HepG2 (cell line): ENCODE measurements at regions not wholly inside any gene's neighbourhood (a gene's known extent, or its start where the extent isn't known, plus 50 kb on each side); places are given as distances from the start of the nearest gene placed in this dataset.

Experiments
- ATAC-seq: fragments of 200-7000 bp; cut with Tn5 transposase; 3 replicates; pipeline ENCODE4 v1.9.1; 2020; ENCODE audit warnings: mild to moderate bottlenecking, moderate library complexity
- BruUV-seq: library from RNA; stranded (reverse); fragments of 400-500 nt; replicated peaks from 2 replicates; lab custom pipeline; 2021; lab: Mats Ljungman, UMichigan
- CTCF ChIA-PET: fragments of 300-600 bp; formaldehyde crosslinking; extraction: SDS; loops from one replicate; lab custom pipeline; 2021; ENCODE audit warnings: low total read pairs, inconsistent platforms, low intra/inter-chr PET ratio; lab: Yijun Ruan, JAX
- POLR2A ChIA-PET: fragments of 350-600 bp; sonication (Branson Sonifier 250); formaldehyde crosslinking; loops from one replicate; lab custom pipeline; 2020; ENCODE audit warnings: antibody characterized with exemption, inconsistent platforms; lab: Yijun Ruan, JAX
- DNase-seq: peaks from one replicate; pipeline ENCODE4 v3.0.0-alpha.2; 2015; ENCODE audit warnings: low spot score
- FAIRE-seq: peaks from 3 replicates; lab custom pipeline; 2011; peaks lifted over from hg19 to GRCh38; lab: Jason Lieb, UNC
- H2AFZ ChIP-seq: one replicate; pipeline ENCODE4 v1.6.1; 2011; ENCODE audit warnings: low read length, inconsistent platforms
- H3K27ac ChIP-seq: fragments of 300-600 bp; 3 replicates; pipeline ENCODE4 v1.8.0; 2011; ENCODE audit warnings: mixed run types, mild to moderate bottlenecking, mixed read lengths, low read length, inconsistent platforms; ENCODE audit not compliant: insufficient read depth; ENCODE audit errors: extremely low read length
- H3K27me3 ChIP-seq, 2 experiments: fragments of 200-600 bp in 1 of 2; 2 replicates in 1 of 2; 3 replicates in 1 of 2; pipeline versions ENCODE4 v1.6.0 to v1.8.0; 2011; ENCODE audit warnings: low read length in 2 of 2, mild to moderate bottlenecking in 2 of 2, moderate library complexity in 2 of 2, inconsistent platforms in 1 of 2; ENCODE audit not compliant: insufficient read depth in 2 of 2, control insufficient read depth in 1 of 2
- H3K36me3 ChIP-seq, 2 experiments: fragments of 200-600 bp in 1 of 2; replicated peaks in 1 of 2; 2 replicates in 1 of 2; 3 replicates in 1 of 2; pipeline versions ENCODE4 v1.5.1 to v1.8.0; 2011; ENCODE audit warnings: low read length in 2 of 2, inconsistent platforms in 1 of 2; ENCODE audit not compliant: insufficient read depth in 2 of 2, control insufficient read depth in 1 of 2
- H3K4me1 ChIP-seq: 2 replicates; pipeline ENCODE4 v1.5.1; 2012; ENCODE audit warnings: low read length, inconsistent platforms; ENCODE audit not compliant: insufficient read depth
- H3K4me2 ChIP-seq: 2 replicates; pipeline ENCODE4 v1.6.0; 2011; ENCODE audit warnings: low read depth, low read length, inconsistent platforms
- H3K4me3 ChIP-seq, 3 experiments: fragments of 200-600 bp in 1 of 3; sonication (generic), shearing (Covaris generic) in 1 of 3; replicated peaks in 1 of 3; 2 replicates each; pipeline ENCODE4 v1.5.1; 2011 to 2016; ENCODE audit warnings: low read length in 3 of 3, inconsistent platforms in 2 of 3, low read depth in 2 of 3, mild to moderate bottlenecking in 2 of 3, control low read depth in 1 of 3, mixed read lengths in 1 of 3; ENCODE audit not compliant: insufficient read depth in 1 of 3
- H3K79me2 ChIP-seq: one replicate; pipeline ENCODE4 v1.6.1; 2011; ENCODE audit warnings: low read length, inconsistent platforms; ENCODE audit not compliant: insufficient read depth
- H3K9ac ChIP-seq: 2 replicates; pipeline ENCODE4 v1.6.0; 2011; ENCODE audit warnings: mild to moderate bottlenecking, low read depth, low read length, inconsistent platforms; ENCODE audit not compliant: insufficient read depth
- H3K9me3 ChIP-seq: 2 replicates; pipeline ENCODE4 v1.5.1; 2012; ENCODE audit warnings: mild to moderate bottlenecking, low read length
- H4K20me1 ChIP-seq: 2 replicates; pipeline ENCODE4 v1.6.0; 2011; ENCODE audit warnings: inconsistent platforms, mild to moderate bottlenecking, low read length, moderate library complexity; ENCODE audit not compliant: insufficient read depth
- CEBPB ChIP-seq: IDR thresholded peaks from 2 replicates; pipeline ENCODE4 v1.6.1; 2011; ENCODE audit warnings: low read depth, low read length, improper control_type of control experiment, borderline replicate concordance
- ELF4 ChIP-seq: sonication (generic); formaldehyde crosslinking; IDR thresholded peaks from 2 replicates; pipeline ENCODE4 v1.5.0; 2020; ENCODE audit warnings: missing genetic modification reagents, mild to moderate bottlenecking, moderate library complexity, borderline replicate concordance
- HDAC6 ChIP-seq: fragments of 200-600 bp; sonication (generic); IDR thresholded peaks from 2 replicates; pipeline ENCODE4 v1.7.0; 2017; ENCODE audit warnings: mild to moderate bottlenecking, antibody characterized with exemption, low read length, low read depth
- IKZF4 ChIP-seq: sonication (generic); formaldehyde crosslinking; IDR thresholded peaks from 2 replicates; pipeline ENCODE4 v1.5.1; 2020; ENCODE audit warnings: borderline replicate concordance, mild to moderate bottlenecking, low read depth, missing genetic modification reagents; ENCODE audit errors: not compliant biosample characterization
- IRF9 ChIP-seq: sonication (generic); formaldehyde crosslinking; IDR thresholded peaks from 2 replicates; pipeline ENCODE4 v1.8.0; 2022; ENCODE audit warnings: missing genetic modification reagents, mild to moderate bottlenecking, borderline replicate concordance
- NCOA5 ChIP-seq: sonication (generic); formaldehyde crosslinking; IDR thresholded peaks from 2 replicates; pipeline ENCODE4 v1.4.0; 2020; ENCODE audit warnings: missing genetic modification reagents
- RAD21 ChIP-seq: fragments of 450-650 bp; formaldehyde crosslinking; IDR thresholded peaks from 2 replicates; pipeline ENCODE4 v1.5.0; 2020; ENCODE audit warnings: mild to moderate bottlenecking
- RXRA ChIP-seq: sonication (generic); formaldehyde crosslinking; IDR thresholded peaks from 2 replicates; pipeline ENCODE4 v1.5.1; 2020; ENCODE audit warnings: missing genetic modification reagents
- ZNF264 ChIP-seq: sonication (generic); formaldehyde crosslinking; IDR thresholded peaks from 2 replicates; pipeline ENCODE4 v1.4.0; 2020; ENCODE audit warnings: missing genetic modification reagents
- ZNF850 ChIP-seq: sonication (generic); formaldehyde crosslinking; conservative IDR thresholded peaks from 2 replicates; pipeline ENCODE4 v1.9.0; 2021; ENCODE audit warnings: mild to moderate bottlenecking, missing genetic modification reagents
- whole genome bisulfite sequencing: methylation state at CpG from one replicate; pipeline ENCODE4 v1.1.6; 2017; ENCODE audit warnings: low lambda C conversion rate; 5-methylcytosine and 5-hydroxymethylcytosine counted together
- in situ Hi-C: cut with HindIII; loops from 2 replicates; pipeline ENCODE4 v1.10.0; 2017; ENCODE audit warnings: low pct_unique_long_range_greater_than_20kb; ENCODE audit not compliant: extremely low pct_ligation_motif_present
- intact Hi-C: fragments of 100-400 bp; cut with micrococcal nuclease; formaldehyde crosslinking; loops from one replicate; pipeline ENCODE4 v1.10.0; 2022; ENCODE audit not compliant: unreplicated experiment
- TF ChIP-seq, protein P1 (sequence below): sonication (generic); formaldehyde crosslinking; IDR thresholded peaks from 2 replicates; pipeline ENCODE4 v1.5.0; 2020; ENCODE audit warnings: missing genetic modification reagents

- WGBS: 48% methylated on average over 2 of the region's 2 CpGs
- intact Hi-C loops (no loop called here), in situ Hi-C loops (no loop called here)
- DNase-seq: no peak
- TF ChIP-seq ZNF850 (CRISPR knock-in tag) (no peak), CEBPB (no peak), IKZF4 (CRISPR knock-in tag) (no peak), NCOA5 (CRISPR knock-in tag) (no peak), HDAC6 (no peak), RXRA (CRISPR knock-in tag) (no peak), ELF4 (no peak), ZNF264 (CRISPR knock-in tag) (no peak), RAD21 (CRISPR knock-in tag) (no peak), IRF9 (no peak)
- TF ChIP-seq, protein P1, sequence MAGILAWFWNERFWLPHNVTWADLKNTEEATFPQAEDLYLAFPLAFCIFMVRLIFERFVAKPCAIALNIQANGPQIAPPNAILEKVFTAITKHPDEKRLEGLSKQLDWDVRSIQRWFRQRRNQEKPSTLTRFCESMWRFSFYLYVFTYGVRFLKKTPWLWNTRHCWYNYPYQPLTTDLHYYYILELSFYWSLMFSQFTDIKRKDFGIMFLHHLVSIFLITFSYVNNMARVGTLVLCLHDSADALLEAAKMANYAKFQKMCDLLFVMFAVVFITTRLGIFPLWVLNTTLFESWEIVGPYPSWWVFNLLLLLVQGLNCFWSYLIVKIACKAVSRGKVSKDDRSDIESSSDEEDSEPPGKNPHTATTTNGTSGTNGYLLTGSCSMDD (CRISPR knock-in tag): no peak
- Histone ChIP-seq H2AFZ (no peak overlapping the region), H3K36me3 (no peaks in the 10 kb centered on the region), H3K4me2 (no peak overlapping the region), H3K9me3 (peaks cover 23% of the 10 kb centered on the region; the same call in 1 of the 2 replicates), H3K79me2 (no peaks in the 10 kb centered on the region), H4K20me1 (no peaks in the 10 kb centered on the region), H3K27me3 (no peaks in the 10 kb centered on the region; a peak in 1 of 5 replicates), H3K4me3 (no peak overlapping the region), H3K4me1 (no peaks in the 10 kb centered on the region), H3K27ac (no peak overlapping the region), H3K9ac (no peak overlapping the region)
- no peak for ATAC-seq
- FAIRE-seq: no peak
- CTCF ChIA-PET: no interaction called here
- POLR2A ChIA-PET: no interaction called here
- no TSS peak for BruUV-seq
Measured at GRCh38 chr12:127562816-127563215, 704.2 kb upstream of the TMEM132C start.
